GM19438 (cell line): ENCODE measurements at regions not wholly inside any gene's neighbourhood (a gene's known extent, or its start where the extent isn't known, plus 50 kb on each side); places are given as distances from the start of the nearest gene placed in this dataset.
"Not testable (repeated sequence)": the region's sequence is repeated elsewhere in the genome, so short reads cannot be mapped to it uniquely, and the experiment has no call there.

Source experiments
- ATAC-seq: cut with Tn5 transposase; IDR thresholded peaks from one replicate; pipeline ENCODE4 v1.9.1; 2021; ENCODE audit warnings: low read depth; ENCODE audit not compliant: unreplicated experiment

DNA sequence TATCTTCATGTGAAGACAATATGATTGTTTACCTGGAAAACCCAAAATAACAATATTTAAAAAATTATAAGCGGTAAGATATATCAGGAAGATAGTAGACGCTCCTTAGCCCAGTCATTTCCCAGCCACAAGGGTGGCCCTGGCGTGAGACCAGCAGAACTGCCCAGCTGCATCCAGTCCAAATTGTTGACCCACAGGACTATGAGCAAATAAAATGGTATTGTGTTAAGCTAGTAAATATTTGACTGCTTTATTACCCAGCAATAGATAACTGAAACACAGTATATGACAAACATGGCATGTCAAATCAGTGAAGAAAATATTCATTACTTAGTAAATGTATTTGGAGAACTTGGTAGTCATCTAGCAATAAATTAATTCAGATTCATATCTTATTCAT is 294.3 kb upstream of the SPAG17 start:
- ATAC-seq, result no peak

DNA sequence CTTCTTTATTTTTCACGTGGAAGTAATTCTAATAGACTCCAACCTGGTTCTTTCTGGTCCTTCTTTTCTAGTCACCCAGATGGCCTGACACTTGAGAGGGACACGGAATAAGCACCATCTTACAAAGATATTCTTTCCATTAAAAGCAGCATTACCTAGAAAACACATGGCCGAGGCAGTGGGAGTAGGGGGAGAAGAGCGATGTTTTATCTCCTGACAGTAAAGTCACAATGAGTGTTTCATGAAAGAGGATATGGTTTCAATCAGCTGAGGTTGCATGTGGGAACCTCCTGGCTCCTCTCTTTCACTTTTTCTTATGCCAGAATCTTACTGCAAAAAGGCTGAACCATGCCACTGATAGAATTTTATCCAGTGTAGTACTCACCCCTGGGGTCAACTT is 288.8 kb upstream of the SPAG17 start:
- ATAC-seq, result no peak

DNA sequence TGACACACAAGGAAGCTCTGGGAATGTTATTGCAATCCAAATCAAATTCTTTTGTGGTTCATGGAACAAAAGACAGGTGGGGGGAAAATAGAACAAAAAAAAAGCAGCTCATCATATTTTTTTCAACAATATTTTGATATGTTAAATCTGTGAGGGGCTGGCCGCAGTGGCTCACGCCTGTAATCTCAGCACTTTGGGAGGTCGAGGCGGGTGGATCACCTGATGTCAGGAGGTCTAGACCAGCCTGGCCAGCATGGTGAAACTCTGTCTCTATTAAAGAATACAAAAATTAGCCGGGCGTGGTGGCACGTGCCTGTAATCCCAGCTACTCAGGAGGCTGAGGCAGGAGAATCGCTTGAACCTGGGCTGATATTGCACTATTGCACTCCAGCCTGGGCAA is 279.4 kb upstream of the SPAG17 start:
- ATAC-seq, result not testable (repeated sequence)

DNA sequence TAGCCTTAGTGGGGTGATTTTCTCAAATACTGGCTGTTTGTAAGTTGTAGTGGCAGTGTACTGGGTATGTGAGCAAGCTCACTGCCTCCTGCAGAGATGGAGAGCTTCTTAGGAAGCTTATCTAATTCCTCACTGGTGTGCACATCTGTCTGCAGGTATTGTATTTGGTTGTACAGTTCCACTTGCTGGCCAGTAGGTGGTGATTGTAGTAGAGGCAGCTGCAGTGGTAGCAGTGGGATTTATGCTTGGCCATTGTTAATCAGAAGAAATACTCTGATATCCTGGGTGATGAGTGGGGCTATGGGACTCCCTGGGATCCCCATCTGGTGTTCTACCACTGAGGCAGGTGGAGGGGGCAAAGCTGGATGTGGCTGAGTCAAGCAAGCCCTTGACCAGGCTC is 276.1 kb upstream of the SPAG17 start:
- no peak for ATAC-seq

DNA sequence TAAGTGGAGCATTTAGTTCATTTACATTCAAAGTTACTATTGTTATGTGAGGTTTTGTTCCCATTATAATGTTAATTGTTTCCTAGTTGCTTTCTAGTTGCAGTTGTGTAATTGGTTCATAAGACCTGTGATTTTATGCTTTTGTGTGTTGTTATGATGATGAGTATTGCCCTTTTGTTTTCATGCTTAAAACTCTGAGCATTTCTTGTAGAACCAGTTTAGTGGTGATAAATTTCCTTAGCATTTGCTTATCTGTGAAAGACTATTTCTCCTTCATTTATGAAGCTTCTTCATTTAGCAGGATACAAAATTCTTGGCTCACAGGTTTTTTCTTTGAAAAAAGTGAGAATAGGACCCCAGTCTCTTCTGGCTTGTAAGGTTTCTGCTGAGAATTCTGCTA is 274.8 kb upstream of the SPAG17 start:
- no peak for ATAC-seq

DNA sequence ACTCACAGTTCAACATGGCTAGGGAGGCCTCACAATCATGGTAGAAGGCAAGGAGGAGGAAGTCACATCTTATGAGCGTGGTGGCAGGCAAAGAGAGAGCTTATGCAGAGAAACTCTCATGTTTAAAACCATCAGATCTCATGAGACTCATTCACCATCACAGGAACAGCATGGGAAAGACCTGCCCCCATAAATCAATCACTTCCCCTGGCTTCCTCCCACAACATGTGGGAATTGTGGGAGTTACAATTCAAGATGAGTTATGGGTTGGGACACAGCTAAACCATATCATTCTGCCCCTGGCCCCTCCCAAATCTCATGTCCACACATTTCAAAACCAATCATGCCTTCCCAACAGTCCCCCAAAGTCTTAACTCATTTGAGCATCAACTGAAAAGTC is 268.8 kb upstream of the SPAG17 start:
- ATAC-seq, result not testable (repeated sequence)

DNA sequence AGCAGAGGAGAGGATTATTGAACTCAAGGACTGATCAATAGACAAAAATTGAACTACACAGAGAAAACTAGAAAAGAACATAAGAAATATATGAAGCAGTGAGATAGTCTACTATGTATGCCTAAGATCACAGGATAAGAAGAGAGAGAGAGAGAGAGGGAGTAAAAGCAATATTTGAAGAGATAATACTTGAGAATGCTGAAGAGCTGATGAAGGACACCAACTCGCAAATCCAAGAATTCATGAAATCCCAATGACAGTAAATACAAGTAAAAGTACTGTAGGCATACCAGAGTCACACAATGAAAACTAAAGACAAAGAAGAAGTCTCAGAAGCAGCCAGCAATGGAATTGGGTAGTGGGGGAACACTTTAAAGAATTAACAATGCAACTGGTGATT is 260.1 kb upstream of the SPAG17 start:
- ATAC-seq, result no peak

DNA sequence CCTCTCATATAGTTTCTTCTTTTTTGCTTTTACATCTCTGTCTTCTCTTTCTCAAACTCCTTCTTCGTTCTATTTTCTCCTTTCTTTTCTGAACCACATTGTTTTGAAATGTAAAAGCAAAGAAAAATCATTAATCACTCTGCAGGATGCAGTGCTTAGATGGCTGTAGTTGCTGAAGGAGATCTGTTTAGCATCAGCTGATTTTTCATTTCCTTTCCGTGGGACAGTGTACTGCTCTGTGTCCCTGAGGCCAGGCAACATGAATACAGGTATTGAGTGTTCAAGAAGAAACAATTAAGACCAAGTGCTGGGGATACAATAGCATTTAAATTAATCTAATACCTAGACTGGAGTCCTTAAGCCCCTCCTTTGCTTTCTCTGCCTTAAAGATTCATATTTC is 257.2 kb upstream of the SPAG17 start:
- no peak for ATAC-seq

DNA sequence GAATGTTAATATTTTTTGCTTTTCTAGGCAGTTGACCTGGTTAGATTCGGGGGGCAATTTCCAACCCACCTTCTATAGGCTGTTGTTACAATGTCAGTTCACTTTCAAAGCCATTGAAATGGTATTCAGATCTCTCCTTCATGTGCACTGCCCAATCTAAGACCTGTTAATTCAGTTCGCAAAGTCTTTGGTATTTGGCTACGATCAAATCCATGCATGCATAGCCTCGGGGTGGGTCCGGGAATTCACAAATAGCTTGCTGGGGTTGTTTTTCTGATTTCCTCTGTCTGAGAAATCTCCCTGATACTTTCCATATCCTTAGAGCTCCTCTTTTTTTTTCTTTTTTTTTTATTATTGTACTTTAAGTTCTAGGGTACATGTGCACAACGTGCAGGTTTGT is 252.6 kb upstream of the SPAG17 start:
- no peak for ATAC-seq

DNA sequence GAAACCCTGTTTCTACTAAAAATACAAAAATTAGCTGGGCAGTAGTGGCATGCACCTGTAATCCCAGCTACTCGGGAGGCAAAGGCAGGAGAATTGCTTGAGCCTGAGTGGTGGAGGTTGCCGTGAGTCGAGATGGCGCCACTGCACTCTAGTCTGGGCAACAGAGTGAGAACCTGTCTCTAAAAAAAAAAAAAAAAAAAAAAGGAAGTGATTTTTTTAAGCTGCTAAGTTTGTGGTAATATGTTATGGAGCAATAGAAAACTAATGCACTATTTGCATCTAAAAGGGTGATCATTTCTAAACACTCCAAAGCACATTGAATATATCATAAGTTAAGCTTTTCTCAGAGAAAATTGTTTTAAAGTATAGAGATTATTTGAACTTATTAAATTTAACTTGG is 244.8 kb upstream of the SPAG17 start:
- ATAC-seq, result no peak

DNA sequence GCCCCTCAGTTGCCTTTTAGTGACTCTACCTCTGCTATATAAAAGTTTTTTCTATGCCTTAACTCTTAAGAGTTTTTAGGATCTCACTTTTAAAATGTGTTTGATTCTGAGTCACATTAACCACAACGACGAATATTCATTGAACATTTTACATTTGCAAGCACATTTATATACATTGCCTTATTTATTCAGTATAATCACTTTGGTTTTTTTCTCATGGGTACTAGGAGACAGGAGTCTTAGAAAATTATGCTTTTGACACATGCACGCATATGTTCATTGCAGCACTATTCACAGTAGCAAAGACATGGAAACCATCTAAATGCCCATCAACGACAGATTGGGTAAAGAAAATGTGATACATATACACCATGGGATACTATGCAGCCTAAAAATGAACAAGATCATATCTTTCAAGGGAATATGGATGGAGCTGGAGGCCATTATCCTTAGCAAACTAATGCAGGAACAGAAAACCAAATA is 236.9 kb upstream of the SPAG17 start:
- ATAC-seq, result no peak

DNA sequence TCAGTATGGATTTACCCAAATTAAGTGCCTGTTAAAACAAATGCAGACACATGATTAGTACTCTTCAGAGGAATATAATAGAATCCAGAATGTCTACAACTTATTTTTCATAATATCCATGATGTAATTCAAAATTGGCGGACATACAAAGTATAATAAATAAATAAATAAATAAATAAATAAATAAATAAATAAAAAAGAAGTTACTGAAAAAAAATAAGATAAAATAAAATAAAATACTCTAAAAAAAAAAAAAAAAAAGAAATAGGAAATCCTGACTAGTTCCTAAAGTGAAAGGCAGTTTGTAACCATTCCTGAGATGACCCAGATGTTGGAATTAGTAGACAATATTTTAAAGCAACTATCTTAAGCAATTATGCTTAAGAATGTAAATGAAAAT is 219.0 kb upstream of the SPAG17 start:
- ATAC-seq, result no peak

DNA sequence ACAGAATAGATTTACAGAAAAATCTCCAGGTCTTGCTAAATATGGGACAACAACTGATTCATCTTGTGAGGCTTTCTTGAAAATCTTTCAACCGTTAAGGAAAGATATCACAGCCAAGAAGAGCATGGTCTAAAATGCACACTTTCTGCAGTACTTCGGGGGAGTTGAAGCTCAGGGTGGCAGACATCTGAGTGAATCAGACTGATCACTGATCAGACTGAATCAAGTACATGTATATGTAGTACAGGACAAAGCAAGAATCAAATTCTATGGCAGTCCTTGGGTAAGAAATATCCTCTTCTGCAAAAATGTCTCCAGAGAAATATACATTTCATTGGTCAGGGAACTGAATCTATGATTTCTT is 212.4 kb upstream of the SPAG17 start:
- ATAC-seq, result no peak

DNA sequence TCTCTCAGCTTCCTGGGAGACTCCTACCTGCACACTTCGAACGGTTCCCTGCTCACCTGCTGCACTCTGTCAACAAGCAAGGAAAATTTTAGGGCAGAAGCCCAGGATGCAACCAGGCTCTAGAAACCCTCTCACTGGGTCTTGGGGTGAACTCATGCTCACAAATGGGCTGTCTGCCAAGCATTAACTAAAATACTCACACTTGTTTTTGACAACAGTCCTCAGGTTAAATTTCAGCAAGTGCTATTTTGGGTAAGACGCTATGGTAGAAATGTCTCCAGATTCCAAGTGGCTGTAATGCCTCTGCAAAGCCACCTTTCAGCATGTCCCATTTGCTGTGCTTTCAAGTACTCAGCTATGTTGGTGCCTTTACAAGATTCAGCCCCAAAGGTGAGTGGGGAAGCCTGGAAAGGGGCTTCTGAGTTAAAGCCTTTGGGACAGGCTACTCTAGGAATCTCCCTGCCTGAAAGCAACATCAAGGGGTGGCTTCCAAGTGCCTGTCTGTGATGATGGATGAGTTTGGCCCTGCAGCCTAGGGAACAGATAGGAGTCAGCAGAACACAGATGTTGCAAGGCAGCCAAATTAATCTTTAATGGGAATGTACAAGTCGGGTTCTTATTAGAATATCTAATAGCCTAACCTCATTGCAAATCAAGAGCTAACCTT is 211.9 kb upstream of the SPAG17 start:
- no peak for ATAC-seq

DNA sequence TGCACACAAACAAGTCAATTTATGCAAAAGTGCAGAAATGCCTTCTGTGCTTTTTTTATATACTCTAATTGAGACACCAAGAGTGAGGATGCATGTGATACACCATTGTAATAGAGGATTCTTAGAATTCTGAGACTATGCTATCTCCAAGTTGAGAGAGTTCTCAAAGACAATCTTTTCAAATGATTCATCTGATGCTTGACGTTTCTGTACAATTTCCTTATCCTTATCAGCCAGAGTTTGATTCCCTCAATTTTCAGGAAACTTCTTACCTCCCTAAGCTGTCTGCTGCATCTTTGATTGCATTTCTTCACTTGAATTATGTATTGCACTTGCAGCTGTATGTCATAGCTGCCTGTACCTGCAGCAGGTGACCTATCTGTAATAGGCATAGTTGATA is 211.3 kb upstream of the SPAG17 start:
- no peak for ATAC-seq

DNA sequence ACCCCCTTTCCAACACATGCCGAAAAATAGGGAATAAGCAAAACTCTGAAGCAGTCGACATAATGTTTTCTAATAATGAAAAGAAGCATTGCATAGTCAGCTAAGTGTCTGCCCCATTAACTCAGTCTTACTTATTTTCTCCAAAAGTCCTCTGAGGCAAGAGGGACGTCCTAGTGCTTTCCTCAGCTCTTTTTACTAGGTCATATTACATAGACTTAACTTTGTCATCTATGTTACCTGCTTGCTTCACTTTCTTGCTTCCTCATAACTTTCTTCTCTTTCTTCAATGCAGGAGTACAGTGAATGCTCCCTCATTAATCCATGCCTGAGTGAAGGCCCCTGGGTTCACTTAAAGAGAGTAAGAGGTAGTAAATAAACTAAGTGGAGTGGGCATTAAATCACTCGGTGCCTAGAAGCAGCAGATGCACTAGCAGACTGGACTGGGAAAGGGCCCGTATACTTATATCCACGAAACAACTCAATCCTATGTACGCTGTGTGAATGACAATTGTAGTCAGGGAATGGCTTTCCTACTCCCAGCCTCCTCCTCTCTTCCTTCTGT is 210.5 kb upstream of the SPAG17 start:
- ATAC-seq, result no peak

DNA sequence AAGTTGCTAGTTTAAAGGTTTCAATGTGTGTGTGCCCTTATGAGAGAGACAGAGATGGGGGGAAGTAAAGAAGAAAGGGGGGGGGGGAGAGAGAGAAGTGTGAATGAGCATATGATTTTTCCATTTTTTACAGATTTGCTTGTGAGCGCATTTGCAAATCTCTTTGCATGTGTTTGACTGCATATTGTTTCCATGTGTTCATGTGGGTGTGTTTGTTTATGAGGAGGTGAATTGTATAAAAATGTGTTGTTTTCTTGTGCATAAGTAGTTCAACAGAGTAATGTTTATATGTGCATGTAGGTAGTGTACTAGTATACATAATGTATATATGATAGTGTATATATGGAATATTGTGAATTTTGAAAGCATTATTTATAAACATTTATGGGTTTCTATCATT is 205.9 kb upstream of the SPAG17 start:
- ATAC-seq, result no peak

DNA sequence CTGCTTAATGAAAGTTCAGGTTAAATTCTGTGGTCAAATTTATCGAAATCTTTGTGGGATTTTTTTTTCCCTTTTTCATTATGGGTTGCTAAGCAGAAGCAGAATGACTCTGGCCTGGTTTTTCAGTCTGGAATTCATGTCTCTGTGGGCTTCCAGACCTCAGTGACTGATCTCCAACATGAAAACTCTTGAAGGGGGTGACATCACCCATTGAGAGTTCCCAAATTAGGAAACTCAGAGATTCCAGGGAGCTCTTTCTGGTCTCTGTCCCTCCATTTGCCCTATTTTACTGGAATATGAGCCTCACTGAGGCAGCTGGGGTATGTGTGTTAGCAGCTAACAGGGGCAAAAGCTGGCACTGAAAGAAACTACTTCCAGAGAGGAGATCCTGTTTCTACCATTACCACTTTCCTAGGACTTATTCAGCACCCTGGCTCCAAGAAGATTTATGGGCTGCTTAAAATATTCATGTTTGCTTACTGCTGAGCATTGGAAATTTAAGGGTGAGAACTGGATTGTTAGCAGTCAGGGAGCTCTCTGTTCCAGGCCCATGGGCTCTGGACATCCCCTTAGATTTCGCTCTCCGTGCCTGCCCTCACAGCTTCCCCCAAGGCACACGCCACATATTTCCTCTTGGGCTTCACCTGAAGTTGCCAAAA is 203.4 kb upstream of the SPAG17 start:
- no peak for ATAC-seq

DNA sequence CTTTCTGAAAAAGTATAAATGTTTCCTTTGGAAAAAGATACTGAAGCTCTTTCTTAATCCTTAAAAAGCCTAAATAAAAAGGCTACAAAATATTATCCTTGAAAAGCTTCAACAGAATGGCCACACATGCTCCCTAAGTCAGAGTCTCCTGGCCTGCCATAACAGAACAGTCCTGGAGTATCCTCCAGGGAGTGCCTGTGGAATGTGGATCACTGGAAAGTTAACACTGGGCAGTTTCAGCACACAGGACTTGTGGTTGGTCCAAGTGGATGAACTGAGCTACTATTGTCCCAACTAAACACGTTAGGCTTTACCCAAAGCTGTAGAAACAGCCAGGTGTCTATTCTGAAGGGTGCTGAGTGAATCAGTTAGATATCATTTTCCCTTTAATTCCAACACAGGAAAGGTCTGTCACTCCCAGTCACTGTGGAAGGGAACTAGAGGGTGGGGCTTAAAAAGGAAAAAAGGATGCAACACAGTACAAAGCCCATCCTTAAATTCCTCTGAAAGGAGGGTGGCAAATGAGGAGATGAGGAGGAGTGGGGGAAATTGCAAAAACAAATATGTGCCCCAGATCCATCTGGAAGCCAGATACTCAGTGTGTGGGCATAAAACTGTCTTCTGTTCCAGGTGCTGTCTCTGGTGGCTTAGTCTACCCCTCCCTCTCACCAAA is 196.3 kb upstream of the SPAG17 start:
- ATAC-seq, result no peak

DNA sequence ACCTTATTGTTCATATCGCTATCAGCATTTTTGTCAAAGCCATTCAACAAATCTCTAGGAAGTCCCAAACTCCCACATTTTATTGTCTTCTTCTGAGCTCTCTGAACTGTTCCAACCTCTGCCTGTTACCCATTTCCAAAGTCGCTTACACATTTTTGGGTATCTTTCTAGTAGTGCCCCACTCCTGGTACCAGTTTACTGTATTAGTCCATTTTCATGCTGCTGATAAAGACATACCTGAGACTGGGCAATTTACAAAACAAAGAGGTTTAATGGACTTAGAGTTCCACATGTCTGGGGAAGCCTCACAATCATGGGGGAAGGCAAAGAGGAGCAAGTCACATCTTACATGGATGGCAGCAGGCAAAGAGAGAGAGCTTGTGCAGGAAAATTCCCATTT is 192.2 kb upstream of the SPAG17 start:
- not testable (repeated sequence) for ATAC-seq

DNA sequence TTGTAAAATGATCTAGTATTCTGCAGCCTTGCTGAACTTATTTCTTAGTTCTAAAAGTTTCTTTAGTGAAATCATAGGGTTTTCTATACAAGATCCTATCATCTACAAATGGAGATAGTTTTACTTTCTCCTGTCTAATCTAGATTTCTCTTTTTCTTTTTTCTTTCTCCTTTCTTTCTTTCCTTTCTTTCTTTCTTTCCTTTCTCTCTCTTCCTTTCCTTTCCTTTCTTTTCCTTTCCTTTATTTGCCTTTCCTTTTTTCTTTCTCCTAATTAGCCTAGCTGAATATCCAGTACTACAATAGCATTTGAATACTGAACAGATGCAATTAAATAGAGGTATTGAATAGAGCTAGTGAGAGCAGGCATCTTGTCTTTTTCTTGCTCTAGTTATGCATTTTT is 186.6 kb upstream of the SPAG17 start:
- ATAC-seq, result no peak

DNA sequence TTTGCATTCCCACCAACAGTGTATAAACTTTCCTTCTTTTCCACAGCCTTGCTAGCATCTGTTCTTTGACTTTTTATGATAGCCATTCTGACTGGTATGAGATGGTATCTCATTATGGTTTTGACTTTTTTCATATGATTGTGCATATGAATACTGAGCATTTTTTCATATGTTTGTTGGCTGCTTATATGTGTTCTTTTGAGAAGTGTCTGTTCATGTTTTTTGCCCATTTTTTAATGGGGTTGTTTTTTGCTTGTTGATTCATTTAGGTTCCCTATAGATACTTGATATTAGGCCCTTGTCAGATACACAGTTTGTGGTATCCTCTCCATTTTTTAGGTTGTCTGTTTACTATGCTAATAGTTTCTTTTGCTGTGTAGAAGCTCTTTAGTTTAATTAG is 185.8 kb upstream of the SPAG17 start:
- ATAC-seq, result no peak
